Panc1 (cell line): ENCODE measurements at regions not wholly inside any gene's neighbourhood (a gene's known extent, or its start where the extent isn't known, plus 50 kb on each side); places are given as distances from the start of the nearest gene placed in this dataset.

ENCODE experiments used
- ATAC-seq: fragments of 200-7000 bp; cut with Tn5 transposase; 2 replicates; pipeline ENCODE4 v1.9.1; 2020; ENCODE audit warnings: mild to moderate bottlenecking, moderate library complexity
- BruUV-seq: library from RNA; stranded (reverse); fragments of 400-500 nt; replicated peaks from 2 replicates; lab custom pipeline; 2021; lab: Mats Ljungman, UMichigan
- CTCF ChIA-PET: fragments of 300-600 bp; sonication (Branson Sonifier 250); formaldehyde crosslinking; loops from one replicate; lab custom pipeline; 2022; ENCODE audit warnings: antibody characterized with exemption; lab: Charles Lee
- POLR2A ChIA-PET: fragments of 300-600 bp; sonication (Branson Sonifier 250); formaldehyde crosslinking; loops from one replicate; lab custom pipeline; 2022; ENCODE audit warnings: antibody characterized with exemption; lab: Charles Lee
- DNase-seq: peaks from one replicate; pipeline ENCODE4 v3.0.0-alpha.2; 2010; ENCODE audit warnings: low read depth, low spot score
- H3K27ac ChIP-seq: 2 replicates; pipeline ENCODE4 v1.5.1; 2011; ENCODE audit warnings: mild to moderate bottlenecking, low read length, inconsistent platforms
- H3K27me3 ChIP-seq: fragments of 200-500 bp; sonication (Bioruptor generic); 2 replicates; pipeline ENCODE4 v1.6.0; 2014; ENCODE audit warnings: low read length, inconsistent platforms; ENCODE audit not compliant: control insufficient read depth, insufficient read depth
- H3K36me3 ChIP-seq: fragments of 200-500 bp; sonication (Bioruptor generic); 2 replicates; pipeline ENCODE4 v1.5.1; 2014; ENCODE audit warnings: inconsistent platforms, mild to moderate bottlenecking, low read length, moderate library complexity; ENCODE audit not compliant: control insufficient read depth, insufficient read depth
- H3K4me1 ChIP-seq: 2 replicates; pipeline ENCODE4 v1.5.1; 2011; ENCODE audit warnings: inconsistent platforms, mild to moderate bottlenecking, low read length, moderate library complexity; ENCODE audit not compliant: control insufficient read depth, insufficient read depth
- H3K4me3 ChIP-seq, 2 experiments: 2 replicates each; pipeline ENCODE4 v1.5.1; 2011 to 2012; ENCODE audit warnings: low read depth in 2 of 2, low read length in 2 of 2, mild to moderate bottlenecking in 2 of 2, inconsistent platforms in 1 of 2, moderate library complexity in 1 of 2
- H3K9me3 ChIP-seq: fragments of 200-500 bp; sonication (Bioruptor generic); 2 replicates; pipeline ENCODE4 v1.5.1; 2014; ENCODE audit warnings: low read depth, mild to moderate bottlenecking, inconsistent platforms, low read length, moderate library complexity; ENCODE audit not compliant: control insufficient read depth, insufficient read depth
- POLR2AphosphoS5 ChIP-seq: IDR thresholded peaks from 2 replicates; pipeline ENCODE4 v1.6.1; 2012; ENCODE audit warnings: mild to moderate bottlenecking, low read depth, low read length, moderate library complexity
- REST ChIP-seq, 2 experiments: IDR thresholded peaks; 2 replicates each; pipeline ENCODE4 v1.6.1; 2011 to 2012; ENCODE audit warnings: low read depth in 2 of 2, control low read depth in 1 of 2, low read length in 1 of 2, mild to moderate bottlenecking in 1 of 2, moderate library complexity in 1 of 2; ENCODE audit not compliant: insufficient read depth in 1 of 2
- SIN3A ChIP-seq: IDR thresholded peaks from 2 replicates; pipeline ENCODE4 v1.6.1; 2012; ENCODE audit warnings: low read depth, mild to moderate bottlenecking, low read length, moderate library complexity, borderline replicate concordance; ENCODE audit not compliant: insufficient read depth
- TCF7L2 ChIP-seq: IDR thresholded peaks from 2 replicates; pipeline ENCODE4 v1.6.1; 2011; ENCODE audit warnings: mild to moderate bottlenecking, low read depth, low read length, inconsistent platforms
- in situ Hi-C: cut with HindIII; loops from 2 replicates; pipeline ENCODE4 v1.10.0; 2016; ENCODE audit warnings: low sequenced_read_pairs, low pct_unique_long_range_greater_than_20kb
- intact Hi-C: fragments of 100-400 bp; cut with micrococcal nuclease; formaldehyde crosslinking; loops from one replicate; pipeline ENCODE4 v1.10.0; 2022; ENCODE audit not compliant: unreplicated experiment
- TF ChIP-seq, protein P1 (sequence below): fragments of 450-650 bp; IDR thresholded peaks from 2 replicates; pipeline ENCODE4 v1.5.1; 2017; ENCODE audit warnings: mild to moderate bottlenecking

GRCh38 chr2:67783026-67783425 is 279.8 kb downstream of the C1D start:
- no peaks in the 10 kb centered on the region for H3K4me1 ChIP-seq
- H3K4me3 ChIP-seq: no peak overlapping the region
- ATAC-seq: no peak
- in situ Hi-C loops (no loop called here), intact Hi-C loops (no loop called here)
- TF ChIP-seq REST (IDR thresholded peaks at IDR 0.05; ENCODE audit: insufficient read depth in 1 of 2, low read depth in 2 of 2, low read length in 1 of 2) (no peak), SIN3A (no peak), POLR2AphosphoS5 (no peak), TCF7L2 (no peak)
- TF ChIP-seq, protein P1, sequence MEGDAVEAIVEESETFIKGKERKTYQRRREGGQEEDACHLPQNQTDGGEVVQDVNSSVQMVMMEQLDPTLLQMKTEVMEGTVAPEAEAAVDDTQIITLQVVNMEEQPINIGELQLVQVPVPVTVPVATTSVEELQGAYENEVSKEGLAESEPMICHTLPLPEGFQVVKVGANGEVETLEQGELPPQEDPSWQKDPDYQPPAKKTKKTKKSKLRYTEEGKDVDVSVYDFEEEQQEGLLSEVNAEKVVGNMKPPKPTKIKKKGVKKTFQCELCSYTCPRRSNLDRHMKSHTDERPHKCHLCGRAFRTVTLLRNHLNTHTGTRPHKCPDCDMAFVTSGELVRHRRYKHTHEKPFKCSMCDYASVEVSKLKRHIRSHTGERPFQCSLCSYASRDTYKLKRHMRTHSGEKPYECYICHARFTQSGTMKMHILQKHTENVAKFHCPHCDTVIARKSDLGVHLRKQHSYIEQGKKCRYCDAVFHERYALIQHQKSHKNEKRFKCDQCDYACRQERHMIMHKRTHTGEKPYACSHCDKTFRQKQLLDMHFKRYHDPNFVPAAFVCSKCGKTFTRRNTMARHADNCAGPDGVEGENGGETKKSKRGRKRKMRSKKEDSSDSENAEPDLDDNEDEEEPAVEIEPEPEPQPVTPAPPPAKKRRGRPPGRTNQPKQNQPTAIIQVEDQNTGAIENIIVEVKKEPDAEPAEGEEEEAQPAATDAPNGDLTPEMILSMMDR: no peak
- no TSS peak for BruUV-seq
- CTCF ChIA-PET: no interaction called here
- POLR2A ChIA-PET: no interaction called here
- no peaks in the 10 kb centered on the region for H3K27me3 ChIP-seq
- H3K36me3 ChIP-seq: no peaks in the 10 kb centered on the region
- no peaks in the 10 kb centered on the region for H3K9me3 ChIP-seq
- DNase-seq: no peak
- H3K27ac ChIP-seq: no peak overlapping the region

DNA sequence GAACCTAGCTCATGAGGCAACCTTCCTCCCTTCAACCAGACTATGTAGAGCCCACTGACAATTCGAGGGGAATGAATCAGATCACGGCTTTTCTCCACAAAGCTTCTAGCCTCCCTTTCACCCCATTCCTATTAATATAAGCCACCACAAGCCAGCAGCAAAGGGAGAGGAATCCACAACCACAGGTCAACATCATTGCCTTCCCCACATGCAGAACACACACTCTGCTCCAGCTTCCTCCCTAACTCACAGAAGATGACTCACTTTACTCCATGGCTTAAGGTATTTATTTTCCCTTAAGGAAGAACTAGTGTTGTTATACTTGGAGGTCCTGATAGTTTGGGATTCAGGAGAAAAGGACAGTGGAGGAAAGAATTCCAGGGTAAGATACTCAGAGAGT is 272.2 kb downstream of the C1D start:
- in situ Hi-C loops: no loop called here
- Histone ChIP-seq H3K27ac (no peak overlapping the region), H3K4me3 (no peak overlapping the region), H3K27me3 (no peaks in the 10 kb centered on the region), H3K9me3 (no peaks in the 10 kb centered on the region), H3K36me3 (no peaks in the 10 kb centered on the region), H3K4me1 (no peaks in the 10 kb centered on the region)
- BruUV-seq: no TSS peak
- POLR2A ChIA-PET: no interaction called here
- ATAC-seq (no peak), DNase-seq (no peak)
- CTCF ChIA-PET: no interaction called here
- TF ChIP-seq POLR2AphosphoS5 (no peak), REST (IDR thresholded peaks at IDR 0.05; ENCODE audit: insufficient read depth in 1 of 2, low read depth in 2 of 2, low read length in 1 of 2) (no peak), SIN3A (no peak)
- intact Hi-C loops: no loop called here
